ENCODE measurements at regions not wholly inside any gene's neighbourhood (a gene's known extent, or its start where the extent isn't known, plus 50 kb on each side); places are given as distances from the start of the nearest gene placed in this dataset.

GRCh38 chr18:78056011-78056410 is 806.4 kb downstream of the GALR1 start:
- no peak for DNase-seq (ENCODE audit: low read depth, low spot score)

GRCh38 chr18:78069784-78070664 is 820.4 kb downstream of the GALR1 start:
- no peak for DNase-seq (ENCODE audit: low read depth, low spot score)

- no peak for DNase-seq (ENCODE audit: low read depth, low spot score)
Observed at GRCh38 chr18:78071166-78071710, 821.6 kb downstream of the GALR1 start.

GRCh38 chr18:78071776-78072175 is 822.1 kb downstream of the GALR1 start:
- DNase-seq (ENCODE audit: low read depth, low spot score): no peak

- no peak for DNase-seq (ENCODE audit: low read depth, low spot score)
Observed at GRCh38 chr18:78072375-78072774, 822.7 kb downstream of the GALR1 start.

GRCh38 chr18:78073275-78073674 is 823.6 kb downstream of the GALR1 start:
- DNase-seq (ENCODE audit: low read depth, low spot score): no peak

GRCh38 chr18:78074400-78075020 is 824.9 kb downstream of the GALR1 start:
- DNase-seq (ENCODE audit: low read depth, low spot score): no peak

- DNase-seq (ENCODE audit: low read depth, low spot score): no peak
Observed at GRCh38 chr18:78080081-78080480, 830.4 kb downstream of the GALR1 start.

GRCh38 chr18:78080761-78081160 is 831.1 kb downstream of the GALR1 start:
- DNase-seq (ENCODE audit: low read depth, low spot score): no peak

- no peak for DNase-seq (ENCODE audit: low read depth, low spot score)
Observed at GRCh38 chr18:78082816-78083215, 833.2 kb downstream of the GALR1 start.

GRCh38 chr18:78085241-78086185 is 835.9 kb downstream of the GALR1 start:
- DNase-seq (ENCODE audit: low read depth, low spot score): no peak

GRCh38 chr18:78086931-78087330 is 837.3 kb downstream of the GALR1 start:
- no peak for DNase-seq (ENCODE audit: low read depth, low spot score)

- DNase-seq (ENCODE audit: low read depth, low spot score): no peak
Observed at GRCh38 chr18:78087338-78087737, 837.7 kb downstream of the GALR1 start.

- no peak for DNase-seq (ENCODE audit: low read depth, low spot score)
Observed at GRCh38 chr18:78090584-78090983, 840.9 kb downstream of the GALR1 start.

GRCh38 chr18:78092901-78093300 is 843.3 kb downstream of the GALR1 start:
- no peak for DNase-seq (ENCODE audit: low read depth, low spot score)

- no peak for DNase-seq (ENCODE audit: low read depth, low spot score)
Observed at GRCh38 chr18:78099979-78100588, 850.4 kb downstream of the GALR1 start.

GRCh38 chr18:78101091-78101490 is 851.4 kb downstream of the GALR1 start:
- no peak for DNase-seq (ENCODE audit: low read depth, low spot score)

GRCh38 chr18:78102135-78102534 is 852.5 kb downstream of the GALR1 start:
- DNase-seq (ENCODE audit: low read depth, low spot score): no peak

GRCh38 chr18:78105611-78106010 is 856.0 kb downstream of the GALR1 start:
- DNase-seq (ENCODE audit: low read depth, low spot score): no peak

GRCh38 chr18:78106946-78107345 is 857.3 kb downstream of the GALR1 start:
- no peak for DNase-seq (ENCODE audit: low read depth, low spot score)

GRCh38 chr18:78107363-78107762 is 857.7 kb downstream of the GALR1 start:
- DNase-seq (ENCODE audit: low read depth, low spot score): no peak

Measured in ELF-1 (cell line).